ENCODE measurements at regions not wholly inside any gene's neighbourhood (a gene's known extent, or its start where the extent isn't known, plus 50 kb on each side); places are given as distances from the start of the nearest gene placed in this dataset.
"Not testable (repeated sequence)": the region's sequence is repeated elsewhere in the genome, so short reads cannot be mapped to it uniquely, and the experiment has no call there.

DNA sequence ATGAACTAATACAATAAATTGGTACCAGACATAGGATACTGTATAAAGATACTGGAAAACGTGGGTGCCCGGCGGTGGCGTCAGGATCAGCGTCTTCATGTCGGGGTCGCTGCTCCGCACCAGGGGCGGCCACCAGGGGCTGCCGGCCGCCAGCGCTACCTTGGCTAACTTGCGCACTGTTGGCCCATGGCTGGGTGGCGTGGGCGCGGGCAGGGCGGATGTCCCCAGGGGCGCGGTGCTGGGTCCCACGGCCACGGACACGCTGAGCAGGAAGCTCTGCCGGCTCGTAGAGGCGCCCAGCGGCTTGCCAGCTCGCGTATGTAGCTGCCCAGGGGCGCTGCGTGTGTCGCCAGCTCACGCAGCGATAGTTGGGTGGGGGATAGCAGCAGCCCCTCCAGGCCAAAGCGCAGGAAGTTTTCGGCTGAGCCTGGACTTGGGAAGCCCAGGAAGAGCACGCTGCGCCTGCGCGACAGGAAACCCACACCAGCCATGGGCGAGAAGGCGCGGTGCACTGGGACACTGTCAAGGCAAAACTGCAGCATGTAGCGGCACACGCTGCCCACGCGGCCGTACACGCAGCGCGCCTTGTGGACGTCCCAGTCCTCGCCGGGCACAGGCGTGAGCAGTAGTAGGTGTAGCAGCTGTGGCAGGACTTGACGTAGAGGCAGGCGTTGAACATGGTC lies 299.9 kb downstream of the CCDC74A start:
- no peak overlapping the region for H3K27ac ChIP-seq
- TF ChIP-seq ZFX (IDR thresholded peaks at IDR 0.05; ENCODE audit: borderline replicate concordance) (no peak), CTCF (IDR thresholded peaks at IDR 0.05) (no peak)

GRCh38 chr2:131828164-131828561 lies 300.5 kb downstream of the CCDC74A start:
- no peak for TF ChIP-seq ZFX (IDR thresholded peaks at IDR 0.05; ENCODE audit: borderline replicate concordance)
- no peak for TF ChIP-seq CTCF (IDR thresholded peaks at IDR 0.05)
- no peak overlapping the region for H3K27ac ChIP-seq

DNA sequence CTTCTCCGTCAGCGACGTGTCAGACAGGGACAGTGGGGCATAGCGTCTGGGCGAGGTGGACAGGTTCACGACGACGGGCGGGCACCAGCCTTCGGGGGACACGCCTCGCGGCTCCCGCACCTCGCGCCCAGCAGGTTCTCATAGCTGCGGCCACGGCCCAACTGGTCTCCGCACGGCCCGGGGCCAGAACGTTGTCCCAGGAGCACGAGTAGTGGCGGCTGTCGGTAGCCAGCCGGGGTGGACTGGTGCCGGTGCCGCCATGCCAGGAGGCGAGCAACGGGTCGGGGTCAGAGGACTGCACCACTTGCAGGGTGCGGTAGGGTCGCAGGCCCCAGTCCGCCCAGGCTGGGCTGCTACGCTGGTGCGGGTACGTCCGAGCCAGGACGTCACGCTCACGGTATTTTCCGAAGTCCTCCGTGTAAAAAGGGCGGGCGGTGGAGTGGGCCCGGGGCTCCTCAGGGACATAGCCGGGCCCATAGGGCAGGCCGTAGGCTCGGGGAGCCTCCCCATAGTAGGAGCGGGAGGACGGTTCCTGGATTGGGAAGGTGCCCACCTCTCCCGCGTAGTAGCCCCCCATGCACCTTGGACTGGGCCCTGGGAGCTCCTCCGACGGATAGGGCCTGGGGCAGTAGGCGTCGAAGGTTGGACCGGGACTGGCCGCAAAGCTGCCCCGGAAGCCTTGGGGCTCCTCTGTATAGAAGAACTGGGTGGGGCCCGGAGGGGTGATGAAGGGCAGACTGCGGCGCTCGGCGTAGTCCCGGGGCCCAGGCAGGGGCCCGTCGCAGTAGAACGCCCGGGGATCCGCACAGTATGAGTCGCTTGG lies 301.2 kb downstream of the CCDC74A start:
- H3K27ac ChIP-seq, result not testable (repeated sequence)

DNA sequence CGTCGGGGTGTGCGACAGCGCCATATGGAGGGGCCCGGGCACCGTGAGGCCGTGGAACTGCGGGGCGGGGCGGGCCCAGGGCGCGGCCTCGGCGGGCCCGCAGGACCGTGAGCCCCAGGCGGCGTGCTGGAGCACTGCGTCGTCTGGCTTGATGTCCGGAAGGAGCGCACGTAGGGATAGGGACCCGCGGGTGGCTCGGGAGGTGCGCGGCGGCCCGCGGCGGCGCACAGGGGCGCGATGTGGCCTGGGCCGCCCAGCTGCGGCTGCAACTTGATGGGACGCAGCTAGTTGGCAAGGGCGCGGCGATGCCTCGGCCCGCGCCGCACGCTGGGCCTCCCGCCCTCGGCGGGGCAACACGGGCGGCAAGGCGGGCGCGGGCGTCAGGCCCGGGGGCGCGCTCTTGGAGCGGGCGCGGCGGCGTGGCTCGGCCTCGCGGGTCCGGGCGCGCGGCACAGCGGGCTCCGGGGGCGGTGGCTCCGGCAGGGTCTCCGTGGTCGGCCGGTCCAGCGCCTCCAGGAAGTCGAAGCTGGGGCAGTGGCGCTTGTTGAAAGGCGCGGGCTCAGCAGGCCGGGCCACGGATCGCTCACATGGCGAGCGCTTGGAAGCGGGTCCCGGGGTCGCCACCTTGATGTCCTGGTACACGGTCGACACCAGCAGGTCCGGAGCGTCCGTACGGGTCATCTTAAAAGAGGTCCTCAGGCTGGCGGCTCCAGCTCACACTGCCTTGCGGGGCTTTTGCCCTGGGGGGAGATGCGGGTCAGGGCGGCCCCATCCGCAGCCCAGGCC lies 302.0 kb downstream of the CCDC74A start:
- H3K27ac ChIP-seq, result not testable (repeated sequence)

DNA sequence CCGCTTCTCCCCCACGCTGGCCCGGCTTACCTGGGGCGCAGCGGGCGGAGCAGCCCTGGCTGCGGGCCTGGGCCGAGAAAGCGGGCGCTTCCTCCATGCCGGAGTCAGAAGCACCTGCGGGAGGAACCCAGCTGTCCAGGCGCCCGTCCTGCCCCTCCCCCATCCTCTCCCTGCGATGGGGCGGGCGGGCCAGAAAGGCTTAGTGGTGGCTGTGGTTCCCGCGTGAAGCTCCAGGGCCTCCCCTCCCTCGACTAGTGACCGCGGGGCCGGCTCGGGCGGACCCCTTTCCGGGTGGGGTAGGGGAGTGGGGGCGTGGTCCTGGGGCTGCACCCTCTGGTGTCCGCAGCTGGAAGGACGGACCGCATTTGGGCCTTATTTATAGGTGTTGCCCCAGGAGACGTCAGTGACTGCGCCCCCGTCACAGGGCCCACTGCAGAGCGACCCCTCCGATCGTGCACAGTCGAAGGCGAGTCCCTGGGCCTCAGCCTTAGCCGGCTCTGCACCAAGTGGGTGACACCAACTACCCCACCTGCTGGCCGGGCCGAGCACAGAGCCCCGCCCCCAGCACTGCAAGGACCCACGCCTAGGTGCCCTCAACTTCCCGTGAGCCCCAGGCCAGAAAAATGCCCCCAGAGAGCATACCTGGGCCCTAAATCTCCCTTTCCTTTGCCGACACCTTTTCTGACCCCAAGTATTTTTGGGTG lies 302.7 kb downstream of the CCDC74A start:
- not testable (repeated sequence) for H3K27ac ChIP-seq
- TF ChIP-seq CTCF (IDR thresholded peaks at IDR 0.05), result peak; percentile 20; the same call in 1 of the 2 replicates

DNA sequence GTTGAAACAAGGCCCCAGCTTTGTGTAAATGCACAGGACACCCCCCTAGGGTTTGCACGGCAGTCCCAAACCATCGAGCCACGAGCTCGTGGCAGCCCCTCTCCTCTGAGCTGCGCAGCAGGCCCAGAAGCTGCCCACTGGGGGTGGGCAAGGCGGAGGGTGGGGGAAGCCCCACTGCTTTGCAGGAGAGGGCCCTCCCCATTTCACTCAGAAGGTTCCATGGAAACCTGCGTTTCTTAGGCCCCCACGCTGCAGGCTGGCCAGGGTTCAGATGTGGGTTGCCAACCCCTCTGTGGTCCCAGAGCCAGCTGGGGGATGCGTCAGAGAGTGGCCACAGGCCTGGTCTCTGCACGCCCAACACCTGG lies 303.2 kb downstream of the CCDC74A start:
- H3K27ac ChIP-seq, result not testable (repeated sequence)

GRCh38 chr2:131831450-131832208 lies 303.9 kb downstream of the CCDC74A start:
- TF ChIP-seq CTCF (IDR thresholded peaks at IDR 0.05), result peak; percentile 14; the same call in 1 of the 2 replicates
- not testable (repeated sequence) for H3K27ac ChIP-seq

DNA sequence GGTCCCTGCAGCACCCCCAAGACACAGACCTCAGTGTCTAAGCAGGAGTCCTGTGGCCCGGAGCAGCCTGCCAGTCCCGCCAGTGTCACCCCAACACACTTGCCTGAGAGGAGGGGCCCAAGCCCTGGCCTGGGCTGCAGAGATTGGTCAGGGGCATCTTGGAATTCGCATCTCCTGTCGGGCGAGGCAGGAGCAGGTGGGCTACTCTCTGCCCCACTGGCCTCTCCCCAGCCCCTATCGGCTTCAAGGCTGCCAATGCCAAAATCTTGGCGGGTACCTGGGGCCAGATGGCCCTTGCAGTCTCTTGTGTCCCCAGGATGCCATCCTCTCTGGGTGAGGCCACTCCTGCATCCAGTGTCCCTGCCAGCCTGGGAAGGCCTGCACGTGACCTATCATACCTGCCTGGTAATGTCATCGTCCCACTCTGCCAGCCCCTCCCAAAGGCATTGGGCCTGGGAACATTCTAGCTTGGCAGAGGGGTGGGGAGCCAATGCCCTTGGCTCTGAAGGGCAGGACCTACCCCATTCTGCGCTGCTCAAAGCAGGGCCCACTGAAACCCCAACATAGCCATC lies 304.6 kb downstream of the CCDC74A start:
- not testable (repeated sequence) for H3K27ac ChIP-seq

- H3K27ac ChIP-seq, result not testable (repeated sequence)
Observed at GRCh38 chr2:131832917-131833316, 305.2 kb downstream of the CCDC74A start.

GRCh38 chr2:131833367-131834202 lies 305.9 kb downstream of the CCDC74A start:
- not testable (repeated sequence) for H3K27ac ChIP-seq

GRCh38 chr2:131834203-131835020 lies 306.7 kb downstream of the CCDC74A start:
- not testable (repeated sequence) for H3K27ac ChIP-seq

DNA sequence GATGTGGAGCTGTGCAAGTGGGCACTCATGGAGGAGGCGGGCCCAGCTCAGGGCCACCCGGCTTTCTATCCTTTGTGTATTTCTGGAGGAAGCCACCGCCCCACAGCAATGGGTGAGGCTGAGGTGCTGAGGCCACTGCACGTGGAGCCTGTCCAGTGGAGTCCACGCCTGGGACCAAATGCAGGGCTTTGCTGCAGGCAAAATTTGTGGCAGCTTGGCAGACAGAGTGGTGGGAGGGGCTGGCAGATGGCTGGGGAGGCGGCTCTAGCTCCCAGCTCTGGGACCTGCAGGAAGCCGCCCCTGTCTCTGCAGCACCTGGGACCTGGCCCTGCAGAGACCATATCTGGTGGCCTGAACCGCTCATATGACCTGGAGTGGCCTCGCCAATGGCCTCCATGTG lies 307.3 kb downstream of the CCDC74A start:
- H3K27ac ChIP-seq, result not testable (repeated sequence)
